HEK293T (cell line): ENCODE measurements at regions not wholly inside any gene's neighbourhood (a gene's known extent, or its start where the extent isn't known, plus 50 kb on each side); places are given as distances from the start of the nearest gene placed in this dataset.

Source experiments
- ELF4 ChIP-seq: fragments of 450-650 bp; IDR thresholded peaks from 2 replicates; pipeline ENCODE4 v1.6.1; 2017; ENCODE audit warnings: antibody characterized with exemption
- FOXA1 ChIP-seq: fragments of 450-650 bp; IDR thresholded peaks from 2 replicates; pipeline ENCODE4 v1.6.1; 2016; ENCODE audit warnings: mild to moderate bottlenecking
- FOXM1 ChIP-seq: fragments of 450-650 bp; IDR thresholded peaks from 2 replicates; pipeline ENCODE4 v1.6.1; 2017; ENCODE audit warnings: mild to moderate bottlenecking, borderline replicate concordance
- SP1 ChIP-seq: fragments of 450-650 bp; IDR thresholded peaks from 2 replicates; pipeline ENCODE4 v1.6.1; 2017
- SUZ12 ChIP-seq: fragments of 450-650 bp; IDR thresholded peaks from 2 replicates; pipeline ENCODE4 v1.6.1; 2016; ENCODE audit warnings: mild to moderate bottlenecking

GRCh38 chr13:93029536-93029935, 197.1 kb upstream of the GPC6 start:
- TF ChIP-seq FOXM1: no peak
- TF ChIP-seq FOXA1: no peak
- no peak for TF ChIP-seq SP1
- TF ChIP-seq SUZ12: no peak
- no peak for TF ChIP-seq ELF4
